ENCODE measurements at regions not wholly inside any gene's neighbourhood (a gene's known extent, or its start where the extent isn't known, plus 50 kb on each side); places are given as distances from the start of the nearest gene placed in this dataset.

DNA sequence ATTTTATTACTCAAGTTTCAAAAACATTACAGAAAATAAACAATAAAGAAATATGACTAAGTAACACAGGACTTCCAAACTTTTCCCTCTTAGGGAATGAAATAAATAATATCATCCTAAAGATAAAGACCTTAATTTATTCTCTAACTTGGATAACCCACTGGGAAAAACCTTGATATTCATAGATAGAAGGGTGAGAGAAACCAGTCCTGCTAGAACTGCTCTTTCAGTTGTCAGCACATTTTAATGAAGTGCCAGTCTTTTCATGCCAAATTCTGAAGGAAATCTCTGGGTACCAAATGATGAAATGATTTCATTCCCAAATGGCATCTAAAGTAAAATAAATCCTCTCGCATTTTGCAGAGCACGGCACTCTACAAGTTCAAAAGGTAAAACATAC, 114.5 kb upstream of the SMIM30 start:
- H3K9me3 ChIP-seq (ENCODE audit: insufficient read depth, low read depth, low read length), result no peaks in the 10 kb centered on the region
- no peaks in the 10 kb centered on the region for H3K9me2 ChIP-seq (replicated peaks; ENCODE audit: low read depth, low read length)
- no peaks in the 10 kb centered on the region for H3K27me3 ChIP-seq (ENCODE audit: insufficient read depth, low read length, poor library complexity, severe bottlenecking)
- H3K4me2 ChIP-seq (ENCODE audit: low read depth, low read length, poor library complexity, severe bottlenecking), result no peak overlapping the region
- H3K4me3 ChIP-seq (ENCODE audit: low read length, poor library complexity, severe bottlenecking), result no peak overlapping the region
- H3K36me3 ChIP-seq (ENCODE audit: insufficient read depth, low read length), result no peaks in the 10 kb centered on the region
- no peaks in the 10 kb centered on the region for H3K4me1 ChIP-seq (ENCODE audit: insufficient read depth, low read length, poor library complexity, severe bottlenecking)
- H3K9ac ChIP-seq (ENCODE audit: low read depth, low read length, poor library complexity, severe bottlenecking), result no peak overlapping the region
- TF ChIP-seq, protein P1, sequence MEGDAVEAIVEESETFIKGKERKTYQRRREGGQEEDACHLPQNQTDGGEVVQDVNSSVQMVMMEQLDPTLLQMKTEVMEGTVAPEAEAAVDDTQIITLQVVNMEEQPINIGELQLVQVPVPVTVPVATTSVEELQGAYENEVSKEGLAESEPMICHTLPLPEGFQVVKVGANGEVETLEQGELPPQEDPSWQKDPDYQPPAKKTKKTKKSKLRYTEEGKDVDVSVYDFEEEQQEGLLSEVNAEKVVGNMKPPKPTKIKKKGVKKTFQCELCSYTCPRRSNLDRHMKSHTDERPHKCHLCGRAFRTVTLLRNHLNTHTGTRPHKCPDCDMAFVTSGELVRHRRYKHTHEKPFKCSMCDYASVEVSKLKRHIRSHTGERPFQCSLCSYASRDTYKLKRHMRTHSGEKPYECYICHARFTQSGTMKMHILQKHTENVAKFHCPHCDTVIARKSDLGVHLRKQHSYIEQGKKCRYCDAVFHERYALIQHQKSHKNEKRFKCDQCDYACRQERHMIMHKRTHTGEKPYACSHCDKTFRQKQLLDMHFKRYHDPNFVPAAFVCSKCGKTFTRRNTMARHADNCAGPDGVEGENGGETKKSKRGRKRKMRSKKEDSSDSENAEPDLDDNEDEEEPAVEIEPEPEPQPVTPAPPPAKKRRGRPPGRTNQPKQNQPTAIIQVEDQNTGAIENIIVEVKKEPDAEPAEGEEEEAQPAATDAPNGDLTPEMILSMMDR (conservative IDR thresholded peaks at IDR 0.05; ENCODE audit: low read length), result no peak
- TF ChIP-seq EZH2phosphoT487 (IDR thresholded peaks at IDR 0.05; ENCODE audit: borderline replicate concordance), result no peak
- no peak overlapping the region for H2AFZ ChIP-seq (ENCODE audit: low read length)
- no peaks in the 10 kb centered on the region for H3K79me2 ChIP-seq (ENCODE audit: insufficient read depth, low read length)
- no peaks in the 10 kb centered on the region for H4K20me1 ChIP-seq (ENCODE audit: insufficient read depth, low read length, poor library complexity, severe bottlenecking)
- no peaks in the 10 kb centered on the region for H3F3A ChIP-seq (ENCODE audit: low read depth)

DNA sequence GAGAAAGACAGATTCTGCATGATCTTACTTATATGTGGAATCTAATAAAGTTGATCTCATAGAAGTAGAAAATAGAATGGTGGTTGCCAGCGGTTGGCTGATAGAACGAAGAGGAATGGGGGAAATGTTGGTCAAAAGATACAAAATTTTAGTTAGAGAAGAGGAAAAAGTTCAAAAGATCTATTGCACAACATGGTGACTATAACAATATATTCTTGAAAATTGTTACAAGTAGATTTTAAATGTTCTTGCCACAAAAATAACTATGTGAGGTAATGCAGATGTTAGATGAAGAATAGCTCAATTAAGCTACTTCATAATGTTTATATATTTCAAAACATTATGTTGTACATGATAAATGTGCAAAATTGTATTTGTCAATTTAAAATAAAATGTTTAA, 112.3 kb upstream of the SMIM30 start:
- no peak for TF ChIP-seq EZH2phosphoT487 (IDR thresholded peaks at IDR 0.05; ENCODE audit: borderline replicate concordance)
- TF ChIP-seq, protein P1 (conservative IDR thresholded peaks at IDR 0.05; ENCODE audit: low read length), result no peak

DNA sequence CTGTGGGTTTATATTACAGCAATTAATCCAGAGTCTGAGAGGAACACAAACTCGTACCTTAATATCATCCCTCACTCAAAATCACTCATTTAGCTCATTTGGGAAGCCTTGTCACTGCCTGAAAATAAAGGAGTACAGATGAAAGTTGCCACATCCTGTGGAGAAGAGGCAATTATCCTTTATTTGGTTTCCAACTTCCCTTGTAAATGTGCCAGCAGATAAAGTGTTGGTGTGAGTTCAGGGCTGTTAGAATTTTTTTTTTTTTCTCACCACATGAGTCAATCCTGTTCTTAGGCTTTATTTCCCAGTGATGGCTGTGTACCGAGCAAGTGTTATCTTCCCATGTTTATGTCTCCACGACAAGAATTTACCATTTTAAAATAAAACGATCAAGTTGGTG, 99.0 kb upstream of the SMIM30 start:
- Histone ChIP-seq H3K4me1 (ENCODE audit: insufficient read depth, low read length, poor library complexity, severe bottlenecking) (no peaks in the 10 kb centered on the region), H3K79me2 (ENCODE audit: insufficient read depth, low read length) (no peaks in the 10 kb centered on the region), H4K20me1 (ENCODE audit: insufficient read depth, low read length, poor library complexity, severe bottlenecking) (no peaks in the 10 kb centered on the region), H3K36me3 (ENCODE audit: insufficient read depth, low read length) (no peaks in the 10 kb centered on the region), H3K9ac (ENCODE audit: low read depth, low read length, poor library complexity, severe bottlenecking) (no peak overlapping the region), H3K4me3 (ENCODE audit: low read length, poor library complexity, severe bottlenecking) (no peak overlapping the region), H3K27me3 (ENCODE audit: insufficient read depth, low read length, poor library complexity, severe bottlenecking) (no peaks in the 10 kb centered on the region), H3K9me3 (ENCODE audit: insufficient read depth, low read depth, low read length) (no peaks in the 10 kb centered on the region), H3K4me2 (ENCODE audit: low read depth, low read length, poor library complexity, severe bottlenecking) (peak overlapping the region; percentile 17), H3K9me2 (replicated peaks; ENCODE audit: low read depth, low read length) (no peaks in the 10 kb centered on the region), H2AFZ (ENCODE audit: low read length) (no peak overlapping the region), H3F3A (ENCODE audit: low read depth) (no peaks in the 10 kb centered on the region)
- TF ChIP-seq EZH2phosphoT487 (IDR thresholded peaks at IDR 0.05; ENCODE audit: borderline replicate concordance), result no peak
- TF ChIP-seq, protein P1 (conservative IDR thresholded peaks at IDR 0.05; ENCODE audit: low read length), result no peak

More for the DNA sequence above, 112.3 kb upstream of the SMIM30 start:
- no peaks in the 10 kb centered on the region for H3F3A ChIP-seq (ENCODE audit: low read depth)
- H3K79me2 ChIP-seq (ENCODE audit: insufficient read depth, low read length), result no peaks in the 10 kb centered on the region
- H3K4me2 ChIP-seq (ENCODE audit: low read depth, low read length, poor library complexity, severe bottlenecking), result no peak overlapping the region
- no peaks in the 10 kb centered on the region for H3K36me3 ChIP-seq (ENCODE audit: insufficient read depth, low read length)
- H3K4me1 ChIP-seq (ENCODE audit: insufficient read depth, low read length, poor library complexity, severe bottlenecking), result no peaks in the 10 kb centered on the region
- no peak overlapping the region for H3K4me3 ChIP-seq (ENCODE audit: low read length, poor library complexity, severe bottlenecking)
- H4K20me1 ChIP-seq (ENCODE audit: insufficient read depth, low read length, poor library complexity, severe bottlenecking), result no peaks in the 10 kb centered on the region
- no peak overlapping the region for H3K9ac ChIP-seq (ENCODE audit: low read depth, low read length, poor library complexity, severe bottlenecking)
- H3K9me3 ChIP-seq (ENCODE audit: insufficient read depth, low read depth, low read length), result no peaks in the 10 kb centered on the region
- H2AFZ ChIP-seq (ENCODE audit: low read length), result no peak overlapping the region
- H3K27me3 ChIP-seq (ENCODE audit: insufficient read depth, low read length, poor library complexity, severe bottlenecking), result no peaks in the 10 kb centered on the region
- H3K9me2 ChIP-seq (replicated peaks; ENCODE audit: low read depth, low read length), result no peaks in the 10 kb centered on the region
